ENCODE measurements at regions not wholly inside any gene's neighbourhood (a gene's known extent, or its start where the extent isn't known, plus 50 kb on each side); places are given as distances from the start of the nearest gene placed in this dataset.
A peak's percentile ranks its signal among the peaks of the same experiment; 100 is the strongest.

DNA sequence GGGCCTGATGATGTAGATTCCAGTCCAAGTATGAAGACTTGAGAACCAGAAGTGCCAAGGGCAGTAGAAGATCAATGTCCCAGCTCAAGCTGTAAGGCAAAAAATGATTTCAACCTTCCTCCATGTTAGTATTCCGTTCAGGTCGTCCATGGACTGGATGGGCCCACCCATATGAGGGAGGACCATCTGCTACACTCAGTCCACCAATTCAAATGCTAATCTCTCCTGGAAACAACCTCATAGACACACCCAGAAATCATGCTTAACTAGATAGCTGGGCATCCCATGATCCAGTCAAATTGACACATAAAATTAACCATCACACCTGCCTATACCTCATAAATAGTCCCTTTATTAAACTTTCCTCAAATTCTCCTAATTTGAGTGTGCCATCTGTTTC is 73.3 kb upstream of the NFASC start:
- Mint-ChIP-seq H3K9me3 (no peaks in the 10 kb centered on the region), H3K4me1 (no peaks in the 10 kb centered on the region), H3K4me3 (no peak overlapping the region), H3K36me3 (no peaks in the 10 kb centered on the region), H3K27ac (no peak overlapping the region), H3K27me3 (no peaks in the 10 kb centered on the region)
- no peak for DNase-seq

DNA sequence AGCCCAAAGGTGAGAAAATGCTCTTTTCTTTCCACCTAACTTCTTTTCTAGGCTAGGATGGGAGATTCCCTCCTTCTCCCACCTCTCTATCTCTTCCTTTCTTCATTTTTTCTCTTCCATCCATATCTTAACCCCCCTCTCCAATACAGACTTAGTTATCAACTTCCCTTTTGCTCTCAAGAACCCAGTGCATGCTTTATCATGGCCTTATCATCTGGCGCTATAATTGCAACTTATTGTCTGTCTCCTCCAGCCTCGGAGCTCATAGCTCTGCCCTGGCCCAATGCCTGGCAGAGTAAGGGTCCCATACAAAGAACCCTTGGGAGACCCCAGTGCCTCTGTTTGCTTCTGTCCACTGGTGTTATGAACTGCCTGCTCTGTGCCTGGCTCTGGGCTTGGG is 71.0 kb upstream of the NFASC start:
- Mint-ChIP-seq H3K27ac (no peak overlapping the region), H3K27me3 (no peaks in the 10 kb centered on the region), H3K4me1 (no peaks in the 10 kb centered on the region), H3K4me3 (no peak overlapping the region), H3K36me3 (no peaks in the 10 kb centered on the region), H3K9me3 (no peaks in the 10 kb centered on the region)
- no peak for DNase-seq

DNA sequence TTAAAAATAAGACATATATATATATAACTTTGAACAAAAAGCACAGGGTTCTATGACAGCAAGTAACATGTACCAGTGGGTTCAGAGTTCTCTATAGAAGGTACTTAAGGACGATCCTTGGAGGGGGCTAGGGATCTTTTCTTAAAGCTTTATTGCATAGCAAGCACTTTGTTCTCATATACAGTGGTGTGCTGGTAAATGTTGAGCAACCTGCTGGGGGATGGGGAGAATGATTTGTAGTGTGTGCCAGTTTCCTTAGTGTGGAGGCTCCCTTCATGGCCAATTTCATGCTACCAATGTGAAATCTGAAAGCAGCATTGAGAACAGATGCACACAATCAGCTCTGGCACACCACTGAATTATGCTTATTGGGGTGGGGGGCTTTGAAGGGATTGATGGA is 69.5 kb upstream of the NFASC start:
- no peak overlapping the region for H3K27ac Mint-ChIP-seq
- H3K27me3 Mint-ChIP-seq, result no peaks in the 10 kb centered on the region
- H3K4me3 Mint-ChIP-seq, result no peak overlapping the region
- no peaks in the 10 kb centered on the region for H3K9me3 Mint-ChIP-seq
- DNase-seq, result no peak
- H3K36me3 Mint-ChIP-seq, result no peaks in the 10 kb centered on the region
- H3K4me1 Mint-ChIP-seq, result peaks cover 1% of the 10 kb centered on the region

DNA sequence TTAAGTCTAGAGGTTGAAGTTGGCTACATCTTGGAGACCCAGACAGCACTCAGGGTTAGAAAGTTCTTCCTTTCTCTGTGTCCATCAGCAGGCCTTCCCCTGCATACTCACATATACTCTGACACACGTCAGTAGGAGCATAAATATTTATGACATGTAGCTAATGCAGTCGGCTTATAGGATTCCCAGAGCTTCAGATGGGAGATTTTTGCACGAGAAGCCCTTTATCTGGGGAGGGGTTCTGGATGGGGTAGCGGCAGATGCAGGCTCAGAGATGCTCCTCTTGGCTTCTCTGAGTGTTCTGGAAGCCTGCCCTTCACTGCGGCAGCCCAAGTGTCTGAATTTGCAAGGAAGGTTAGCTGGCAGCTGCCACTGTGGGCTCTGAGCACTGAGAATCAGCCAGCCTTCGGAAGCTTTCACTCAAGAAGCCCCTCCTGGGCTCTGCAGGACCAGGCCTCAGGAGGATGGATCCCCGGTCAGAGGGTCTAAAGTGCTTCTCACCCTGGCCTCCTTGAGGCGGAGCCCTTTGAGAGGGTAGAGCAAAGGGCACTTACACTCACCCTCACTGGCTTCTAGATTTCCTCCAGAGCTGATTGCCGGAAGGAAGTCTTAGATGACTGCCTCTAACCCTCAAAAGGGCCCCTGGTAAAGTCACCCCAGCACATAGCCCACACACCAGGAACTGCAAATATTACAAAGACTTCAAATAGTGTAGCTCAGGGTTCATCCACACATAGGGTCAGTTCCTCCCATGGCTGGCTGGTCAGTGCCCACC is 68.1 kb upstream of the NFASC start:
- no peaks in the 10 kb centered on the region for H3K36me3 Mint-ChIP-seq
- no peak overlapping the region for H3K27ac Mint-ChIP-seq
- no peaks in the 10 kb centered on the region for H3K27me3 Mint-ChIP-seq
- no peak for DNase-seq
- H3K4me3 Mint-ChIP-seq, result no peak overlapping the region
- peaks cover 11% of the 10 kb centered on the region for H3K4me1 Mint-ChIP-seq
- no peaks in the 10 kb centered on the region for H3K9me3 Mint-ChIP-seq

DNA sequence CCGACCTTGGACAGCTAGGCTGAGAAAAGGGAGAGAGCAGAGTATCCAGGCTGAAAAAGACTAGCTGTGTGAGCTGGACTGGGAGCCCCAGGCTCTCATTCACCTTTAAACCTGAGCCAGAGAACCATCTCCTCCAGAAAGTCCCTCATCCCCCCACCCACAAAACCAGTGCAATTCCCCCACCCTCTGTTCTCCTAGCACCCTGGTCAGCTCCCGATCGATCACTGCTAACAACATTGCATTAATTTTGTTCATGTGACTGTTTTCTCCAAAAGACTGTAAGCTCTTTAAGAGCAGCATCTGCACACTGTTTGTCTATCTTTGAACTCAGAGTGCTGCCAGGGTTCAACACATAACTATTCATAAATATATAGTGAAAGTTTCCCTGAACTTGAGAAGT is 67.1 kb upstream of the NFASC start:
- Mint-ChIP-seq H3K27ac (no peak overlapping the region), H3K27me3 (no peaks in the 10 kb centered on the region), H3K4me3 (no peak overlapping the region), H3K36me3 (no peaks in the 10 kb centered on the region), H3K9me3 (no peaks in the 10 kb centered on the region), H3K4me1 (peaks cover 11% of the 10 kb centered on the region)
- no peak for DNase-seq

DNA sequence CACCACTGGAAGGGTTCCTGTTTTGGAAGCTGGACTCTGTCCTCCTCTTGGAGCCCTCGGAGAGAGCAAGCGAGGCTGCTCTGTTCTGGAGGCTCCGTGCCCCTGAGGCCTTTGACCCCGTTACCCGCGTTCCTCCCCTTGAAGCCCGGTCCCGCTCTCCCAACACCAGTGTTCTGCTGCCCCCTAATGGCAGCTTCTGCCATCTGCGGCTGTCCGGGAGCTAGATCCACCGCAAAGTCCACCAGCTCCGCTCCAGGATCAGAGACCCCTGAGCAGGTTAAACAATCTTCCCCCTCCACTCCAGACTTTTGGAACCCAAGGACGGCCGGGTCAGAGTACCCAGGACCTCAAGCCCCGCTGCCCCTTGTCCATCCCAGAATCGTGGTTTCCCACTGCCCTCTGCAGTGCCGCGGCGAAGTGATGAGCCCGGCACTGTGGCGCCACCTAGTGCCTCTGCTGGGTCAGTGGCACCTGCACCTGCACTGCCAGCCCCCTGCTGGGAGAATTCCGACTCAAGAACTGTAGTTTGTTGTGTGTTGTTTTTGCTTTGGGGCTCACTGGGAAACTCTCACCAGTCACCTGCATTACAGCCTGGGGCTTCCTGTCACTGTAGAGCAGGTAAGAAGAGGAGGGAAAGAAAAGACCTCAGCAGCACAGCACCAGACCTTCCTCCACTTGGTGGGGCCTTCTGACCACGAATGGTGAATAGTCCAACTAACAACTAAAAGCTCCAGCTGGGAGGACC is 63.5 kb upstream of the NFASC start:
- no peaks in the 10 kb centered on the region for H3K36me3 Mint-ChIP-seq
- H3K27me3 Mint-ChIP-seq, result no peaks in the 10 kb centered on the region
- no peaks in the 10 kb centered on the region for H3K9me3 Mint-ChIP-seq
- H3K27ac Mint-ChIP-seq, result peak overlapping the region; percentile 89
- H3K4me1 Mint-ChIP-seq, result peaks cover 11% of the 10 kb centered on the region
- DNase-seq, result peak; percentile 87
- peak overlapping the region; percentile 93 for H3K4me3 Mint-ChIP-seq

DNA sequence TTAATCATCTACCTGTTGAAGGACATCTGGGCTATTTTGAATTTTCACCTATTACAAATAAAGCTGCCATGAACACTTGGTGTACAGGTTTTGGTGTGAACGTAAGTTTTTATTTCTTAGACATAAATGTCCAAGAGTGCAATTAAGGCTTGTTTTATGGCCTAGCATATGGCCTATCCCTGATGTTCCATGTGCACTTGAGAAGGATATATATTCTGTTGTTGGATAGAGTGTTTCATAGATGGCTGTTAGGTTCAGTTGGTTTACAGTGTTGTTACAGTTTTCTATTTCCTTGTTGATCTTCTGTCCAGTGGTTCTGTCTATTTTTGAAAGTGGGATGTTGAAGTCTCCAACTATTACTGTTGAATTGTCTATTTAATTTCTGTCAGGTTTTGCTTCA is 61.2 kb upstream of the NFASC start:
- H3K27me3 Mint-ChIP-seq, result peaks cover 4% of the 10 kb centered on the region
- no peak for DNase-seq
- no peaks in the 10 kb centered on the region for H3K9me3 Mint-ChIP-seq
- no peaks in the 10 kb centered on the region for H3K36me3 Mint-ChIP-seq
- no peak overlapping the region for H3K4me3 Mint-ChIP-seq
- no peak overlapping the region for H3K27ac Mint-ChIP-seq
- H3K4me1 Mint-ChIP-seq, result peaks cover 11% of the 10 kb centered on the region

DNA sequence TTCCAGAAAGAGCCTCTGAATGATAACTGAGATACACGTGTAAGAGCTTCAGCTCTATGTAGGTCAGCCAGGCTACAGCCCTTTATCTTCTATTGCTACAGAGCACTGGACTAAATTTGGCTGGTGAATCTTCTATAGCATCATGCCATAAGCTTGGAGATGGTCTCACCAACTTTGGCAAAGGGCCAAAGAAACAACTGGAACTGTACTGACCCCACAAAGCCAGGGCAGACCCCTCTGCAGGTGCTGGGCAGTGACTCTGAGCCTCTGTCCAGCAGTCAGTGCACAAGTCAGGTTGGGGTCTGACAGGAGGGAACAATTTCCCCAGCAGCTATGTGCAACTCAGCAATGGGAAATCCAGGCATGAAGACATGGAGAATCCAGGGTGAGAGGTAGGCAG is 57.8 kb upstream of the NFASC start:
- no peaks in the 10 kb centered on the region for H3K36me3 Mint-ChIP-seq
- H3K9me3 Mint-ChIP-seq, result no peaks in the 10 kb centered on the region
- no peak overlapping the region for H3K27ac Mint-ChIP-seq
- peaks cover 21% of the 10 kb centered on the region for H3K27me3 Mint-ChIP-seq
- no peaks in the 10 kb centered on the region for H3K4me1 Mint-ChIP-seq
- H3K4me3 Mint-ChIP-seq, result no peak overlapping the region
- no peak for DNase-seq

DNA sequence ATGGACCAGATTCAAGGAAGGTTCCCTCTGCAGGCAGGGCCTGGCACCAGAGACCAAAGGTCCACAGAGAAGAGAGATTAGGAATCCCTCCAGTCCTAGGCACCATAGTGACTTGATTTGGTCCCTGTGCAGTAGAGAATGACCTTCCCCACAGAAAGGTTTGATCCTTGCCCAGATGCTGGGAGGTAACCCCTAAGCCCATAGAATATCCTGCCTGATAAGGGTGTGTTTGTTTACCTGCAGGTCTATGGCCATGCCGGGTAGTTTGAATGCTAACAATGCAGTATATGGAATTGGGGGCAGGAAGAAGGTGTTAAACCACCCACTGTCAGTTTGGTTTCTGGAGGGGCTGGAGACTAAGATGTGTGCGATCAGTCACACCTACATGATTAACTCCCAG is 57.1 kb upstream of the NFASC start:
- Mint-ChIP-seq H3K9me3 (no peaks in the 10 kb centered on the region), H3K27me3 (peaks cover 21% of the 10 kb centered on the region), H3K27ac (no peak overlapping the region), H3K4me1 (no peaks in the 10 kb centered on the region), H3K4me3 (no peak overlapping the region), H3K36me3 (no peaks in the 10 kb centered on the region)
- no peak for DNase-seq

DNA sequence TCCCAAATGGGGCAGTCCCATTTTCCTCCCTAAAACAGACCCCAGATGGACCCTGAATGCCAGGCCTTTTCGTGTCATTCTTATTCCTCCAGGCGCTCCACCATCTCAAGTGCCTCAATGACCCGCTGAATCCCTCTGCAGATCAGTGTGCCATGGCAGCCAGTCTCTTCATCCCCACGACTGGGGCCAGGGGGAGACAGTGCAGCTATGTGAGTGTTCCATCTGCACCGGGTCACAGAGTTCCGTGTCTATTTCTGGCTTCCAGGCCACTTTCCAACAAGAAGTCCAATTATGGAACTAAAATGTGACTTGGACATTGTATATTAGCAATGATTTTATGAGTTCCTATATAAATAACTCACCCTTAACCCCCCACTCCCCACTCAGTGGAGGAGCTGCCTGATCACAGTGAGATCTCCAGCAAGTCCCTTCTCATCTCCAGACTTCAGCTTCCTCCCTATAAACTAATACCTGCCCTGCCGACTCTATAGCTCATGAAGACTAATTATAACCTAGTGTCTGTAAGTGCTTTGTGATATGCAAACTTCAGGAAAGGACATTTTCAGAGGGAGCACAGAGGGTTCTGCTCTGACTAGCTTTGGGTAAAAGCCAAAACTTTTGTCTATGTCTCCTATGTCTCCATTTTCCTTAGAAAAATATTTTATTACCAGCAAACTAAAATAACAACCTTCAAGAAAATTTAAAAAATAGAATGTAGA is 56.3 kb upstream of the NFASC start:
- no peaks in the 10 kb centered on the region for H3K36me3 Mint-ChIP-seq
- H3K4me1 Mint-ChIP-seq, result no peaks in the 10 kb centered on the region
- H3K9me3 Mint-ChIP-seq, result no peaks in the 10 kb centered on the region
- H3K27ac Mint-ChIP-seq, result no peak overlapping the region
- H3K4me3 Mint-ChIP-seq, result no peak overlapping the region
- H3K27me3 Mint-ChIP-seq, result peaks cover 26% of the 10 kb centered on the region
- DNase-seq, result no peak

DNA sequence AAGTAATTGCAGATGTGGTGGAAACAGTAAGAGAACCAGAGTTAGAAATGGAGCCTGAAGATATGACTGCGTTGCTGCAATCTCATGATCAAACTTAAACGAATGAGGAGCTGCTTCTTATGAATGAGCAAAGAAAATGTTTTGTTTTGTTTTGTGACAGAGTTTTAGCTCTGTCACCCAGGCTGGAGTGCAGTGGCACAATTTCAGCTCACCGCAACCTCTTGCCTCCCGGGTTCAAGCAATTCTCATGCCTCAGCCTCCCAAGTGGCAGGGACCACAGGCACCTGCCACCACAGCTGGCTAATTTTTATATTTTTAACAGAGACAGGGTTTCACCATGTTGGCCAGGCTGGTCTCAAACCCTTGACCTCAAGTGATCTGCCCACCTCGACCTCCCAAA is 53.3 kb upstream of the NFASC start:
- Mint-ChIP-seq H3K9me3 (no peaks in the 10 kb centered on the region), H3K27me3 (peaks cover 28% of the 10 kb centered on the region), H3K4me1 (no peaks in the 10 kb centered on the region), H3K4me3 (no peak overlapping the region), H3K36me3 (no peaks in the 10 kb centered on the region), H3K27ac (no peak overlapping the region)
- DNase-seq, result no peak

DNA sequence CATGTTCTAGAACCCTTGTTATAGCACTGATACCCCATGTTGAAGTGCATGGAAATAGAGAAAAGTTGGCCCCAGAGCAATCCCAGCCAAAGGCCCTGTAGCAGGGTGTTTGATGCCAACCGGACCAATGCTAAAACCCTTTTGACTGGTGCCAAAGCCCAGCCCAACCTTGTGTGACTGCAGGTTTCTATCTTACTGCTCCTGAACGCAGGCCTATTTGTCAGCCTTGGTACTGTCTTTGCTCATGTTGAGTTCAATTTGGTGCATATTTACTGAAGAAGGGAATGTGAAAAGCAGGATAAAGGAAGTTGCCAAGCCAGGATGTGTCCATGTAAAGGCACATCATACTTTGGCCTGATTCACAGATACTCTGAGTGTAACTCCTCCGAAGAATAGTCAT is 51.7 kb upstream of the NFASC start:
- H3K27me3 Mint-ChIP-seq, result peaks cover 30% of the 10 kb centered on the region
- no peaks in the 10 kb centered on the region for H3K36me3 Mint-ChIP-seq

DNA sequence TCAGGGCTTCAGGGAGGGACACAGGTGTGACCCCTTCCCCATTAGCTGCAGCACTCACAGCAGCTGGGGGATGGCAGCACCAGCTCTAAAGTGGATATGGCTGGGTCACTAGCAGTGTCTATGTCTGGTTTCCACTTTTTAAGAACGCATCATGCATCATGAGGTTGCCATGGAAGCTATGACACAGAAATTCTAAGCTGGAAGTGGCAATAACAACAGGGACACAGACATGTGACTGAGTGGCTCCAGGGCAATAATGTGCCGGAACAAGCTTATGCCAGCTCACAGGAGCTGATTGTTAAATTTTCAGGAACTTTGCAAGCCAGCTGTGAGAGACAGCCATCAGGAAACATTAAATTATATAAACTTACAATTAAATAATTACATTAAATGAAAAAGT is 51.2 kb upstream of the NFASC start:
- no peaks in the 10 kb centered on the region for H3K4me1 Mint-ChIP-seq
- H3K27me3 Mint-ChIP-seq, result peaks cover 29% of the 10 kb centered on the region
- no peaks in the 10 kb centered on the region for H3K9me3 Mint-ChIP-seq
- DNase-seq, result no peak
- no peaks in the 10 kb centered on the region for H3K36me3 Mint-ChIP-seq
- no peak overlapping the region for H3K27ac Mint-ChIP-seq
- H3K4me3 Mint-ChIP-seq, result no peak overlapping the region

More for the DNA sequence above, 51.7 kb upstream of the NFASC start:
- no peak overlapping the region for H3K27ac Mint-ChIP-seq
- H3K9me3 Mint-ChIP-seq, result no peaks in the 10 kb centered on the region
- no peak for DNase-seq
- no peaks in the 10 kb centered on the region for H3K4me1 Mint-ChIP-seq
- no peak overlapping the region for H3K4me3 Mint-ChIP-seq
